Mucosa of rectum (tissue), 2 donors: ENCODE measurements at regions not wholly inside any gene's neighbourhood (a gene's known extent, or its start where the extent isn't known, plus 50 kb on each side); places are given as distances from the start of the nearest gene placed in this dataset.
"Not testable (repeated sequence)": the region's sequence is repeated elsewhere in the genome, so short reads cannot be mapped to it uniquely, and the experiment has no call there.

Experiments
- H3K27ac ChIP-seq, 2 donors: one replicate each; pipeline ENCODE4 v1.7.0; 2013; ENCODE audit warnings: inconsistent platforms in 2 of 2, low read depth in 2 of 2, low read length in 2 of 2
- H3K27me3 ChIP-seq, 2 donors: one replicate each; pipeline ENCODE4 v1.7.0; 2013; ENCODE audit warnings: low read length in 2 of 2; ENCODE audit not compliant: control insufficient read depth in 2 of 2, insufficient read depth in 2 of 2
- H3K36me3 ChIP-seq, 2 donors: one replicate each; pipeline ENCODE4 v1.7.0; 2013; ENCODE audit warnings: low read length in 2 of 2; ENCODE audit not compliant: control insufficient read depth in 2 of 2, insufficient read depth in 2 of 2
- H3K4me1 ChIP-seq, 2 donors: one replicate each; pipeline ENCODE4 v1.7.0; 2013; ENCODE audit warnings: low read length in 2 of 2, mild to moderate bottlenecking in 1 of 2; ENCODE audit not compliant: control insufficient read depth in 2 of 2, insufficient read depth in 2 of 2
- H3K4me3 ChIP-seq, 2 donors: one replicate each; pipeline ENCODE4 v1.7.0; 2013; ENCODE audit warnings: low read length in 2 of 2
- H3K9ac ChIP-seq, 2 donors: one replicate each; pipeline ENCODE4 v1.7.0; 2013; ENCODE audit warnings: low read length in 2 of 2, low read depth in 1 of 2, mild to moderate bottlenecking in 1 of 2
- H3K9me3 ChIP-seq, 2 donors: one replicate each; pipeline ENCODE4 v1.7.0; 2013; ENCODE audit warnings: low read length in 2 of 2; ENCODE audit not compliant: control insufficient read depth in 2 of 2
- donor health status: healthy.
- donor health status: Normal muscosa, but diverticular disease.

GRCh38 chr16:66245072-66245471, 121.4 kb upstream of the CDH5 start:
- Histone ChIP-seq H3K4me1 (no peaks in the 10 kb centered on the region), H3K27me3 (no peaks in the 10 kb centered on the region), H3K4me3 (no peak overlapping the region), H3K9me3 (no peaks in the 10 kb centered on the region), H3K36me3 (no peaks in the 10 kb centered on the region), H3K27ac (no peak overlapping the region), H3K9ac (no peak overlapping the region)

- Histone ChIP-seq H3K4me3 (no peak overlapping the region), H3K9ac (no peak overlapping the region), H3K9me3 (no peaks in the 10 kb centered on the region), H3K27ac (no peak overlapping the region), H3K36me3 (no peaks in the 10 kb centered on the region), H3K4me1 (no peaks in the 10 kb centered on the region), H3K27me3 (no peaks in the 10 kb centered on the region)
Observed at GRCh38 chr16:66242672-66243071, 123.8 kb upstream of the CDH5 start.

GRCh38 chr16:66242206-66242605, 124.3 kb upstream of the CDH5 start:
- H3K9me3 ChIP-seq, H3K9ac ChIP-seq, H3K36me3 ChIP-seq, H3K27me3 ChIP-seq, H3K4me3 ChIP-seq, H3K4me1 ChIP-seq, H3K27ac ChIP-seq: not testable (repeated sequence)

- Histone ChIP-seq H3K27me3 (no peaks in the 10 kb centered on the region), H3K9me3 (no peaks in the 10 kb centered on the region), H3K4me3 (no peak overlapping the region), H3K4me1 (no peaks in the 10 kb centered on the region), H3K9ac (no peak overlapping the region), H3K27ac (no peak overlapping the region), H3K36me3 (no peaks in the 10 kb centered on the region)
Observed at GRCh38 chr16:66240631-66241395, 125.7 kb upstream of the CDH5 start.

- H3K36me3 ChIP-seq, result no peaks in the 10 kb centered on the region
- H3K27ac ChIP-seq, result no peak overlapping the region
- no peak overlapping the region for H3K4me3 ChIP-seq
- H3K4me1 ChIP-seq, result no peaks in the 10 kb centered on the region
- H3K9ac ChIP-seq, result no peak overlapping the region
- H3K27me3 ChIP-seq, result no peaks in the 10 kb centered on the region
- no peaks in the 10 kb centered on the region for H3K9me3 ChIP-seq
Observed at GRCh38 chr16:66240088-66240487, 126.4 kb upstream of the CDH5 start.

GRCh38 chr16:66238696-66239095, 127.8 kb upstream of the CDH5 start:
- Histone ChIP-seq H3K9me3 (no peaks in the 10 kb centered on the region), H3K9ac (no peak overlapping the region), H3K27me3 (no peaks in the 10 kb centered on the region), H3K36me3 (no peaks in the 10 kb centered on the region), H3K4me1 (no peaks in the 10 kb centered on the region), H3K4me3 (no peak overlapping the region), H3K27ac (no peak overlapping the region)

- no peak overlapping the region for H3K4me3 ChIP-seq
- H3K36me3 ChIP-seq, result no peaks in the 10 kb centered on the region
- H3K4me1 ChIP-seq, result no peaks in the 10 kb centered on the region
- no peaks in the 10 kb centered on the region for H3K9me3 ChIP-seq
- no peaks in the 10 kb centered on the region for H3K27me3 ChIP-seq
- no peak overlapping the region for H3K27ac ChIP-seq
- no peak overlapping the region for H3K9ac ChIP-seq
Observed at GRCh38 chr16:66236301-66236700, 130.2 kb upstream of the CDH5 start.

- Histone ChIP-seq H3K36me3 (no peaks in the 10 kb centered on the region), H3K27me3 (no peaks in the 10 kb centered on the region), H3K27ac (no peak overlapping the region), H3K9me3 (no peaks in the 10 kb centered on the region), H3K4me3 (no peak overlapping the region), H3K9ac (no peak overlapping the region), H3K4me1 (peaks cover 0 to 2% of the 10 kb centered on the region in 2 donors)
Observed at GRCh38 chr16:66231452-66232160, 134.9 kb upstream of the CDH5 start.

- H3K9me3 ChIP-seq, result no peaks in the 10 kb centered on the region
- H3K27ac ChIP-seq, result no peak overlapping the region
- H3K36me3 ChIP-seq, result no peaks in the 10 kb centered on the region
- no peak overlapping the region for H3K9ac ChIP-seq
- H3K27me3 ChIP-seq, result no peaks in the 10 kb centered on the region
- no peak overlapping the region for H3K4me3 ChIP-seq
- H3K4me1 ChIP-seq, result peaks cover 0 to 2% of the 10 kb centered on the region in 2 donors
Observed at GRCh38 chr16:66229651-66230050, 136.8 kb upstream of the CDH5 start.

GRCh38 chr16:66228792-66229191, 137.7 kb upstream of the CDH5 start:
- H3K4me3 ChIP-seq, result no peak overlapping the region
- no peak overlapping the region for H3K9ac ChIP-seq
- no peaks in the 10 kb centered on the region for H3K36me3 ChIP-seq
- H3K9me3 ChIP-seq, result no peaks in the 10 kb centered on the region
- H3K4me1 ChIP-seq, result peaks cover 0 to 2% of the 10 kb centered on the region in 2 donors
- no peak overlapping the region for H3K27ac ChIP-seq
- H3K27me3 ChIP-seq, result no peaks in the 10 kb centered on the region
